ENCODE measurements at regions not wholly inside any gene's neighbourhood (a gene's known extent, or its start where the extent isn't known, plus 50 kb on each side); places are given as distances from the start of the nearest gene placed in this dataset.
"Not testable (repeated sequence)": the region's sequence is repeated elsewhere in the genome, so short reads cannot be mapped to it uniquely, and the experiment has no call there.

GRCh38 chrX:3550871-3551270 lies 162.6 kb downstream of the PRKX start:
- intact Hi-C loops (cut with DNase I) = no loop called here
- DNase-seq (ENCODE audit: low spot score) = no peak

GRCh38 chrX:3550160-3550751 lies 163.2 kb downstream of the PRKX start:
- intact Hi-C loops (cut with DNase I) = no loop called here
- no peak for DNase-seq (ENCODE audit: low spot score)

GRCh38 chrX:3549411-3549911 lies 164.0 kb downstream of the PRKX start:
- no peak for DNase-seq (ENCODE audit: low spot score)
- intact Hi-C loops (cut with DNase I) = no loop called here

GRCh38 chrX:3548765-3549391 lies 164.6 kb downstream of the PRKX start:
- intact Hi-C loops (cut with DNase I) = no loop called here
- DNase-seq (ENCODE audit: low spot score) = no peak

- intact Hi-C loops (cut with DNase I) = no loop called here
- no peak for DNase-seq (ENCODE audit: low spot score)
These were observed 167.5 kb downstream of the PRKX start for GRCh38 chrX:3545901-3546300.

- DNase-seq (ENCODE audit: low spot score) = no peak
- intact Hi-C loops (cut with DNase I) = no loop called here
These were observed 172.1 kb downstream of the PRKX start for GRCh38 chrX:3541336-3541735.

- intact Hi-C loops (cut with DNase I) = no loop called here
- DNase-seq (ENCODE audit: low spot score) = no peak
These were observed 173.3 kb downstream of the PRKX start for GRCh38 chrX:3540105-3540504.

- intact Hi-C loops (cut with DNase I) = no loop called here
- DNase-seq (ENCODE audit: low spot score) = no peak
These were observed 180.8 kb downstream of the PRKX start for GRCh38 chrX:3532581-3533085.

GRCh38 chrX:3531435-3531834 lies 182.0 kb downstream of the PRKX start:
- DNase-seq (ENCODE audit: low spot score); intact Hi-C loops (cut with DNase I): not testable (repeated sequence)

- intact Hi-C loops (cut with DNase I) = no loop called here
- no peak for DNase-seq (ENCODE audit: low spot score)
These were observed 183.1 kb upstream of the MXRA5 start for GRCh38 chrX:3529466-3530010.

GRCh38 chrX:3527811-3528210 lies 181.4 kb upstream of the MXRA5 start:
- intact Hi-C loops (cut with DNase I) = no loop called here
- no peak for DNase-seq (ENCODE audit: low spot score)

- intact Hi-C loops (cut with DNase I) = no loop called here
- no peak for DNase-seq (ENCODE audit: low spot score)
These were observed 180.7 kb upstream of the MXRA5 start for GRCh38 chrX:3527166-3527565.

GRCh38 chrX:3526731-3527130 lies 180.3 kb upstream of the MXRA5 start:
- no peak for DNase-seq (ENCODE audit: low spot score)
- intact Hi-C loops (cut with DNase I) = no loop called here

- no peak for DNase-seq (ENCODE audit: low spot score)
- intact Hi-C loops (cut with DNase I) = no loop called here
These were observed 179.6 kb upstream of the MXRA5 start for GRCh38 chrX:3526071-3526470.

GRCh38 chrX:3522101-3522650 lies 175.7 kb upstream of the MXRA5 start:
- no peak for DNase-seq (ENCODE audit: low spot score)
- intact Hi-C loops (cut with DNase I) = no loop called here

GRCh38 chrX:3521396-3521795 lies 174.9 kb upstream of the MXRA5 start:
- intact Hi-C loops (cut with DNase I) = no loop called here
- DNase-seq (ENCODE audit: low spot score) = no peak

GRCh38 chrX:3520982-3521381 lies 174.5 kb upstream of the MXRA5 start:
- DNase-seq (ENCODE audit: low spot score) = no peak
- intact Hi-C loops (cut with DNase I) = no loop called here

GRCh38 chrX:3520458-3520857 lies 174.0 kb upstream of the MXRA5 start:
- no peak for DNase-seq (ENCODE audit: low spot score)
- intact Hi-C loops (cut with DNase I) = no loop called here

- DNase-seq (ENCODE audit: low spot score); intact Hi-C loops (cut with DNase I): not testable (repeated sequence)
These were observed 172.9 kb upstream of the MXRA5 start for GRCh38 chrX:3519384-3519783.

- intact Hi-C loops (cut with DNase I) = no loop called here
- peak; percentile 77 for DNase-seq (ENCODE audit: low spot score)
These were observed 172.4 kb upstream of the MXRA5 start for GRCh38 chrX:3518870-3519269.

- intact Hi-C loops (cut with DNase I) = no loop called here
- no peak for DNase-seq (ENCODE audit: low spot score)
These were observed 169.6 kb upstream of the MXRA5 start for GRCh38 chrX:3516051-3516541.

Data from cardiac septum (tissue), 1 donor.